ENCODE measurements at regions not wholly inside any gene's neighbourhood (a gene's known extent, or its start where the extent isn't known, plus 50 kb on each side); places are given as distances from the start of the nearest gene placed in this dataset.

DNA sequence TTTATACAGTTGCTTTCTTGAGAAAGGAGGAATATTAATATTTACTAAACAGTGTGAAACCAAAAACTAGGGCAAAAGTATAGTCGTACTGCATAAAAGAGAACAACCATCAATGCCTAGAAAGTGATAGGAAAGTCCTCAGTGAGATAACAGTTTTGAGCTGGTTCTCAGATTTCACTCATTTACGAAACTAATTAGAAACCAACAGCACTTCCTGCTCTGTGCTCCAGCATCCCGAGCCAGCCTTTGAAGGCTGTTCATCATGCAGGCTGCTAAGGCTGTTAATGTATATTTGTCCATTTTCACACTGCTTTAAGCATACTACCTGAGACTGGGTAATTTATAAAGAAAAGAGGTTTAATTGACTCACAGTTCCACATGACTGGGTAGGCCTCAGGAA, 2039.9 kb downstream of the EFNA5 start:
- H3K4me1 ChIP-seq (ENCODE audit: control insufficient read depth, insufficient read depth, low read length): no peaks in the 10 kb centered on the region
- no peak overlapping the region for H2BK20ac ChIP-seq (ENCODE audit: low read depth, low read length)
- no peaks in the 10 kb centered on the region for H3K36me3 ChIP-seq (ENCODE audit: control insufficient read depth, insufficient read depth, low read length)
- no peak for TF ChIP-seq MXI1 (IDR thresholded peaks at IDR 0.05; ENCODE audit: borderline replicate concordance, low read depth, low read length)
- TF ChIP-seq CTCF (conservative IDR thresholded peaks at IDR 0.05; ENCODE audit: low read depth, low read length): no peak
- no peak for TF ChIP-seq RFX5 (IDR thresholded peaks at IDR 0.05; ENCODE audit: low read depth, low read length)
- TF ChIP-seq BHLHE40 (IDR thresholded peaks at IDR 0.05; ENCODE audit: low read depth, low read length): no peak
- TF ChIP-seq ELK1 (IDR thresholded peaks at IDR 0.05; ENCODE audit: borderline replicate concordance, low read depth, low read length): no peak
- TF ChIP-seq MAZ (IDR thresholded peaks at IDR 0.05; ENCODE audit: borderline replicate concordance, low read depth, low read length): no peak
- TF ChIP-seq CHD1 (IDR thresholded peaks at IDR 0.05; ENCODE audit: low read depth, low read length): no peak
- TF ChIP-seq SMC3 (IDR thresholded peaks at IDR 0.05; ENCODE audit: low read depth, low read length): no peak
- no peak for TF ChIP-seq CEBPB (IDR thresholded peaks at IDR 0.05; ENCODE audit: low read depth, low read length)
- TF ChIP-seq MAFK (IDR thresholded peaks at IDR 0.05; ENCODE audit: low read depth, low read length): no peak
- TF ChIP-seq NFE2L2 (IDR thresholded peaks at IDR 0.05; ENCODE audit: low read depth, low read length): no peak
- TF ChIP-seq FOS (IDR thresholded peaks at IDR 0.05; ENCODE audit: low read depth, low read length): no peak
- TF ChIP-seq, protein P1, sequence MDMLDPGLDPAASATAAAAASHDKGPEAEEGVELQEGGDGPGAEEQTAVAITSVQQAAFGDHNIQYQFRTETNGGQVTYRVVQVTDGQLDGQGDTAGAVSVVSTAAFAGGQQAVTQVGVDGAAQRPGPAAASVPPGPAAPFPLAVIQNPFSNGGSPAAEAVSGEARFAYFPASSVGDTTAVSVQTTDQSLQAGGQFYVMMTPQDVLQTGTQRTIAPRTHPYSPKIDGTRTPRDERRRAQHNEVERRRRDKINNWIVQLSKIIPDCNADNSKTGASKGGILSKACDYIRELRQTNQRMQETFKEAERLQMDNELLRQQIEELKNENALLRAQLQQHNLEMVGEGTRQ (IDR thresholded peaks at IDR 0.05; ENCODE audit: low read depth, low read length): no peak
- no peak for TF ChIP-seq POLR2A (IDR thresholded peaks at IDR 0.05; ENCODE audit: low read depth, low read length)
- H3K9me3 ChIP-seq (ENCODE audit: control insufficient read depth, insufficient read depth, low read length): no peaks in the 10 kb centered on the region
- no peak overlapping the region for H2BK5ac ChIP-seq (ENCODE audit: low read depth, low read length, poor library complexity, severe bottlenecking)
- H2AK5ac ChIP-seq (ENCODE audit: low read depth, low read length): no peak overlapping the region
- H3K27me3 ChIP-seq (ENCODE audit: control insufficient read depth, insufficient read depth, low read length): no peaks in the 10 kb centered on the region
- H3K9me1 ChIP-seq (ENCODE audit: insufficient read depth, low read length): no peaks in the 10 kb centered on the region
- ChIA-PET POLR2A (ENCODE audit: unreplicated experiment) (no interaction called here), CTCF (no interaction called here)
- no peak overlapping the region for H2BK120ac ChIP-seq (ENCODE audit: low read depth, low read length)
- H3K4ac ChIP-seq (ENCODE audit: low read depth, low read length): no peak overlapping the region
- H3K79me1 ChIP-seq (ENCODE audit: low read depth in 1 of 2, low read length in 2 of 2): no peaks in the 10 kb centered on the region
- WGBS, 2 experiments (ENCODE audit: extremely low coverage in 2 of 2, insufficient read length in 1 of 2): no CpG with 5 or more reads among the region's 3 CpGs
- no peak overlapping the region for H3K9ac ChIP-seq (ENCODE audit: low read depth, low read length)
- no peak overlapping the region for H3K4me2 ChIP-seq (ENCODE audit: low read depth, low read length)
- no peak overlapping the region for H3K27ac ChIP-seq (ENCODE audit: insufficient read depth, low read length)
- H4K91ac ChIP-seq (ENCODE audit: insufficient read depth, low read depth, low read length): no peak overlapping the region
- ATAC-seq (ENCODE audit: low read depth): no peak
- no TSS peak for BruUV-seq (replicated peaks)
- H2AK9ac ChIP-seq (replicated peaks; ENCODE audit: low read depth, low read length, poor library complexity): no peak overlapping the region
- no peak overlapping the region for H4K8ac ChIP-seq (ENCODE audit: low read depth in 2 of 2, low read length in 2 of 2)
- H3K56ac ChIP-seq (ENCODE audit: extremely low read depth, insufficient read depth, low read length): no peak overlapping the region
- dilution Hi-C loops (cut with HindIII; ENCODE audit: low sequenced_read_pairs, unreplicated experiment): no loop called here
- no peak for DNase-seq
- H3K4me3 ChIP-seq (ENCODE audit: insufficient read depth, low read depth, low read length): no peak overlapping the region
- H3K18ac ChIP-seq (ENCODE audit: low read depth, low read length): no peak overlapping the region
- intact Hi-C loops (cut with micrococcal nuclease): no loop called here
- H4K20me1 ChIP-seq (ENCODE audit: insufficient read depth, low read length): no peaks in the 10 kb centered on the region
- H3K23ac ChIP-seq (ENCODE audit: low read depth, low read length): no peak overlapping the region
- in situ Hi-C loops (cut with MboI; ENCODE audit: low sequenced_read_pairs): no loop called here
- H2AFZ ChIP-seq (replicated peaks; ENCODE audit: low read length, poor library complexity): no peak overlapping the region
- no peak overlapping the region for H2BK15ac ChIP-seq (ENCODE audit: low read depth, low read length)
- H3K14ac ChIP-seq (replicated peaks; ENCODE audit: low read depth, low read length): no peak overlapping the region
- H4K5ac ChIP-seq (ENCODE audit: low read depth, low read length): no peak overlapping the region

Measured in IMR-90 (cell line).